ENCODE measurements at regions not wholly inside any gene's neighbourhood (a gene's known extent, or its start where the extent isn't known, plus 50 kb on each side); places are given as distances from the start of the nearest gene placed in this dataset.
"Not testable (repeated sequence)": the region's sequence is repeated elsewhere in the genome, so short reads cannot be mapped to it uniquely, and the experiment has no call there.

GRCh38 chr13:80873589-80873988 lies 532.7 kb upstream of the SPRY2 start:
- Mint-ChIP-seq H3K4me1 (ENCODE audit: insufficient read depth, unreplicated experiment) (peaks cover 9% of the 10 kb centered on the region), H3K4me3 (ENCODE audit: unreplicated experiment) (no peak overlapping the region), H3K9me3 (ENCODE audit: unreplicated experiment) (no peaks in the 10 kb centered on the region), H3K27ac (ENCODE audit: low read depth, unreplicated experiment) (no peak overlapping the region), H3K27me3 (ENCODE audit: insufficient read depth, unreplicated experiment) (no peaks in the 10 kb centered on the region), H3K36me3 (ENCODE audit: insufficient read depth, unreplicated experiment) (no peaks in the 10 kb centered on the region)
- no TSS peak for BruUV-seq (replicated peaks)
- intact Hi-C loops (cut with micrococcal nuclease), result loop anchor here (5.0 kb wide), 1 partner anchor 531 kb away; the partner anchor contains the start of gene SPRY2
- ChIA-PET POLR2A (interaction anchor here (0.7 kb wide), 1 partner anchor 80 kb away, joined by 3 read pairs; no protein-coding TSS in a partner anchor), CTCF (interaction anchor here (0.5 to 1.0 kb wide), 2 partner anchors 9 to 1194 kb away, joined by 3 read pairs; no protein-coding TSS in a partner anchor)
- no peak for DNase-seq (ENCODE audit: unreplicated experiment)
- no peak for TF ChIP-seq CTCF (IDR thresholded peaks at IDR 0.05; ENCODE audit: unreplicated experiment)

DNA sequence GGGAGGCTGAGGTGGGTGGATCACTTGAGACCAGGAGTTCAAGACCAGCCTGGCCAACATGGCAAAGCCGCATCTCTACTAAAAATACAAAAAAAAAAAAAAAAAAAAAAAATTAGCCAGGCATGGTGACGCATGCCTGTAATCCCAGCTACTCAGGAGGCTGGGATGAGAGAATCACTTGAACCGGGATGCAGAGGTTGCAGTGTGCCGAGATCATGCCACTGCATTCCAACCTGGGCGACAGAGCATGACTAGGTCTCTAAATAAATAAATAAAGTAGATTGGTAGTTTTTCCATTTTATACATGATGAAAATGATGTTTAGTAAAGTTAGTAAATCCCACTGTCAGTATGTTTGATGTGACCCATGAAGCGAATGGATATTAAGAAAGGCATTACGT lies 531.0 kb upstream of the SPRY2 start:
- H3K27ac Mint-ChIP-seq (ENCODE audit: low read depth, unreplicated experiment); H3K9me3 Mint-ChIP-seq (ENCODE audit: unreplicated experiment); DNase-seq (ENCODE audit: unreplicated experiment); POLR2A ChIA-PET; H3K36me3 Mint-ChIP-seq (ENCODE audit: insufficient read depth, unreplicated experiment); H3K4me3 Mint-ChIP-seq (ENCODE audit: unreplicated experiment); H3K4me1 Mint-ChIP-seq (ENCODE audit: insufficient read depth, unreplicated experiment); BruUV-seq (replicated peaks); H3K27me3 Mint-ChIP-seq (ENCODE audit: insufficient read depth, unreplicated experiment): not testable (repeated sequence)
- CTCF ChIA-PET, result interaction anchor here (0.5 to 1.1 kb wide), 5 partner anchors 20 to 536 kb away, joined by 3 to 4 read pairs (median 3); no protein-coding TSS in a partner anchor
- intact Hi-C loops (cut with micrococcal nuclease), result loop anchor here (5.0 kb wide), 1 partner anchor 530 kb away; the partner anchor contains the start of gene SPRY2

GRCh38 chr13:80871481-80871880 lies 530.6 kb upstream of the SPRY2 start:
- DNase-seq (ENCODE audit: unreplicated experiment), result peak; percentile 58
- intact Hi-C loops (cut with micrococcal nuclease), result loop anchor here (5.0 kb wide), 1 partner anchor 529 kb away; the partner anchor contains the start of gene SPRY2
- CTCF ChIA-PET, result interaction anchor here (0.5 to 1.1 kb wide), 4 partner anchors 19 to 536 kb away, joined by 3 to 4 read pairs (median 3); no protein-coding TSS in a partner anchor

DNA sequence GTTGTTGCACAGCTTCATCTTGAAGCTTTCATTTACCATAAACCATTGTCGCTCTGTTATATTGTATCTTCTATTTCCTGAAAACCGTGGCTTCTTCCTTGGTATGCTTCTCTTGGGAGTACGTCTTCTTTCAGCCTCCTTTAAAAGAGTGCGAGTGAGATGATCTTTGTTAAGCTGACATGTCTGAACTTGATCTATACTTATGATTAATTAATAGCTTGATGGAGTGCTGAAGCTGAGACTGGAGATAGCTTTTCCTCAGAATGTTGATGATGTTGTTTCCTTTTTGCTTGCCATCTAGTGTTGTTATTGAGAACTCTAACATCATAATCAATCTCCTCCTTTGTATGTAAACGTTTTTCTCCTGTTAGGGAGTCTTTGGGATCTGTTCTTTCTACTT lies 529.3 kb upstream of the SPRY2 start:
- peaks cover 9% of the 10 kb centered on the region for H3K4me1 Mint-ChIP-seq (ENCODE audit: insufficient read depth, unreplicated experiment)
- H3K27me3 Mint-ChIP-seq (ENCODE audit: insufficient read depth, unreplicated experiment), result no peaks in the 10 kb centered on the region
- intact Hi-C loops (cut with micrococcal nuclease), result loop anchor here (5.0 kb wide), 1 partner anchor 528 kb away; the partner anchor contains the start of gene SPRY2
- no peak for DNase-seq (ENCODE audit: unreplicated experiment)
- H3K27ac Mint-ChIP-seq (ENCODE audit: low read depth, unreplicated experiment), result peak overlapping the region; percentile 21
- CTCF ChIA-PET, result interaction anchor here (0.5 to 0.6 kb wide), 3 partner anchors 45 to 513 kb away, joined by 3 to 5 read pairs (median 3); no protein-coding TSS in a partner anchor
- no TSS peak for BruUV-seq (replicated peaks)
- POLR2A ChIA-PET, result no interaction called here
- TF ChIP-seq CTCF (IDR thresholded peaks at IDR 0.05; ENCODE audit: unreplicated experiment), result no peak
- no peaks in the 10 kb centered on the region for H3K9me3 Mint-ChIP-seq (ENCODE audit: unreplicated experiment)
- no peaks in the 10 kb centered on the region for H3K36me3 Mint-ChIP-seq (ENCODE audit: insufficient read depth, unreplicated experiment)
- H3K4me3 Mint-ChIP-seq (ENCODE audit: unreplicated experiment), result no peak overlapping the region

More at GRCh38 chr13:80871481-80871880, 530.6 kb upstream of the SPRY2 start:
- H3K27ac Mint-ChIP-seq (ENCODE audit: low read depth, unreplicated experiment), result no peak overlapping the region
- H3K36me3 Mint-ChIP-seq (ENCODE audit: insufficient read depth, unreplicated experiment), result no peaks in the 10 kb centered on the region
- POLR2A ChIA-PET, result no interaction called here
- BruUV-seq (replicated peaks), result no TSS peak
- H3K4me3 Mint-ChIP-seq (ENCODE audit: unreplicated experiment), result no peak overlapping the region
- no peak for TF ChIP-seq CTCF (IDR thresholded peaks at IDR 0.05; ENCODE audit: unreplicated experiment)
- no peaks in the 10 kb centered on the region for H3K9me3 Mint-ChIP-seq (ENCODE audit: unreplicated experiment)
- peaks cover 9% of the 10 kb centered on the region for H3K4me1 Mint-ChIP-seq (ENCODE audit: insufficient read depth, unreplicated experiment)
- no peaks in the 10 kb centered on the region for H3K27me3 Mint-ChIP-seq (ENCODE audit: insufficient read depth, unreplicated experiment)
